GM19239 (cell line): ENCODE measurements at regions not wholly inside any gene's neighbourhood (a gene's known extent, or its start where the extent isn't known, plus 50 kb on each side); places are given as distances from the start of the nearest gene placed in this dataset.

Experiments used
- DNase-seq: peaks from one replicate; pipeline ENCODE4 v3.0.0; 2011; ENCODE audit warnings: low spot score; ENCODE audit not compliant: insufficient read length
- FAIRE-seq: peaks from 2 replicates; lab custom pipeline; 2011; peaks lifted over from hg19 to GRCh38; lab: Jason Lieb, UNC

GRCh38 chr14:71701990-71702389, 230.2 kb upstream of the RGS6 start:
- FAIRE-seq: no peak

GRCh38 chr14:71702786-71703185, 229.4 kb upstream of the RGS6 start:
- no peak for DNase-seq

More at GRCh38 chr14:71701990-71702389, 230.2 kb upstream of the RGS6 start:
- DNase-seq: no peak

GRCh38 chr14:71703477-71703876, 228.8 kb upstream of the RGS6 start:
- FAIRE-seq: no peak

More at GRCh38 chr14:71702786-71703185, 229.4 kb upstream of the RGS6 start:
- FAIRE-seq: peak; percentile 26

GRCh38 chr14:71704210-71704609, 228.0 kb upstream of the RGS6 start:
- FAIRE-seq (no peak), DNase-seq (no peak)

More at GRCh38 chr14:71703477-71703876, 228.8 kb upstream of the RGS6 start:
- DNase-seq: no peak

DNA sequence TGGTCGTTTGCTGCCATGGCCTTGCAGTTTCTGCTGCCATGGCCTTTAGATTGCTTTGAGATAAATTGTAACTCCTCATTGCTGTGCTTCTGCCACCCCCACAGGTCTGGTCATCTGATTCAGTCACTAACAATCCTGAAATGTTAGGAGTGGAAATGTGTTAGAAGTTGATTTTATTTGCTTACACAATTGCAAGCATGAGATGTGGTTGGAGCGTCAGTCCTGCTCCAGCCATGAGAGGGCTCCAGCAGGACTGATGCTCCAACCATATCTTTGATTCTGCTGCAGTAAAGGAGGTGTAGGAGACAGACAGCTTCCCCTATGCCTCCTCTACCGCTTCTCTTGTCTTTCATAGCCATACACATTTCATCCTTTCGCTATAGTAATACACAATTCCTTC, 226.8 kb upstream of the RGS6 start:
- DNase-seq (no peak), FAIRE-seq (no peak)

- FAIRE-seq (no peak), DNase-seq (no peak)
These were observed 223.2 kb upstream of the RGS6 start for GRCh38 chr14:71709076-71709475.

- no peak for DNase-seq
- FAIRE-seq: no peak
These were observed 222.2 kb upstream of the RGS6 start for GRCh38 chr14:71709987-71710386.

DNA sequence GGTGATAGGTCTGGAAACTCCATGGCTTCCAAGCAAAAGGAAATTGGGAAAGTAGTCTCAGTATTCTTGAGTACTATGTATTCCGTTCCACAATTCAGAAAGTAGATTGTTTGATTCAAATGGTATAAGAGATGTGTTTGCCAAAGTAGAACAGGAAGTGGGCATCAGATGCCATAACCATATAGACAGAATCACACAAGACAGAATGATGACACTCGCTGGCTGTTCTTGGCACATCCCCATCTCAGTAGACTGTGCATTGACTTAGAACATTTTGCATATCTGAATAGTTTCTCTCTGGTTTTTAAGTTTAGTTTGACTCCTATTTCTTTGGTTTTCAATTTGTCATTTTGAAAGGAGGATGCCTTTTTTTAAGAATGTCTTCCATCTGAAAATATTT, 221.1 kb upstream of the RGS6 start:
- no peak for FAIRE-seq

DNA sequence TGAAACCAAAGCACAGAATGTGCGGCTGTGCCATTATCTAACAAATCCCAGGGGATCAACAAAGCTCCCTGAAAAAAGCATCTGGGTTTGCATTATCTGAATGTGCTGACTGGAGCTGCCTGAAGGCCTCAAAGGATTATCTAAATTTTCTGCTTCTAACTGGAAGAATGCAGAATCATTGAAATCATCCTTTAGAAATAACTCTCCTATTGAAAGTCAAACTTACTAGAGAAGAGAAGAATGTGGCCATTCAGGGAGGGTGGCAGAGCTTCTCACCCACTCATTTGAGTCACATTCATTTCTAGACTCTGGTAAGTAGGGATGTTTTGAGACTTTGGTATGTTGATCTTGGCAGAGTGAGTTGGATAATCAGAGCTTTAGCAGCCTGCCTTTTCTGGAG, 220.6 kb upstream of the RGS6 start:
- no peak for FAIRE-seq
- DNase-seq: no peak

More for the DNA sequence above, 221.1 kb upstream of the RGS6 start:
- DNase-seq: no peak

DNA sequence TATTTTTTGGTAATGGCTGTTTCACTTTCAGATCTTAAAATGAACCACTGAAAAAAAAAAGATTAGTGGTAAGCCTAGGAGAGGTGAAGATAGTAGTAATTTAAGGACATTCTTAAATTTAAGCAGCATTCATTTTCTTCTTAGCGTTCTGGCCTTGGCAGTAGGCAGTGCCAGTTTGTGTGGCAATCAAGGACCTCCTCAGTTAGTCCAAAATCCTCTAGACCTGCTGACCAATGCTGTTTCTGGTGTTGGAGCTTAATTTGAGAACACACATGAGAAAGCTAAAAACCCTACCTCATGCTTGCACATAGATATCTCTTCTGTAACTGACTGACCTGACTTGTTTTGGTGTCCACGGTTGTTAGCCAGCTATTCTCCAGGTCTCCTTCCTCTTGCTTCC, 219.8 kb upstream of the RGS6 start:
- no peak for FAIRE-seq
- no peak for DNase-seq

DNA sequence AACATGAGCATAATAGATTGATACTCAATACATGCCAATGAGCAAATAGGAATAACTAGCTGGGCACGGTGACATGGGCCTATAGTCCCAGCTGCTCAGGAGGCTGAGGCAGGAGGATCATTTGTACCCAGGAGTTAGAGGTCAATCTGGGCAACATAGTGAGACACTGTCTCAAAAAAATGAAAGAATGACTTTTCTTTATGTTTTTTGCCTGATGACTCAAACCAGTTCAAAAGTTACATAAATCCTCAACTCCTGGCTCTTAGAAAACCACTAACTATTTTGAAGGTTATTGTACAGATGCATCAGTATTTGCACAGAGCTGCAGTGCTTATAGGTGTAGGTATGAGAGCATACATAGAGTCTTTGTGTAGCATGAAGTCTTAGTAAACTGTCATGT, 219.2 kb upstream of the RGS6 start:
- no peak for DNase-seq
- no peak for FAIRE-seq

DNA sequence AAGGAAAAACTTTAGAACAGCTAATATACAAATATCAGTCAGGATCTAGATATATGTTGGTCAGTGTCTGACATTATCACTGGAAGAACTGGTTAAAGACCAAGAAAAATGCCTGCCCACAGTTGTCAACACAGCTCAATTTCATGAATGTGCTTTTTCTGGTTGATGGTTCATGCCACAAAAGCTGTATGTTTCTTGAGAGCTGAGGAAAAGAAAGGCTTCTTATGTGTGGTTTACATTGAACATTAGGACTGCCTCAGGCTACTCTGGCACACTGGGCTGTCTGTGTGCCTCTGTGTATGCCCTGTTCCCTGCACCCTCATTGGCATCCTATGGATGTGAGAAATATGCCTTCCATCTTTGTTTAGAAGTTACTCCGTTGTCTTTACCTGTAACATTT, 218.8 kb upstream of the RGS6 start:
- DNase-seq (no peak), FAIRE-seq (no peak)

- no peak for DNase-seq
- no peak for FAIRE-seq
These were observed 218.0 kb upstream of the RGS6 start for GRCh38 chr14:71714225-71714624.

GRCh38 chr14:71716041-71716772, 216.0 kb upstream of the RGS6 start:
- DNase-seq: no peak
- no peak for FAIRE-seq

GRCh38 chr14:71720978-71721624, 211.1 kb upstream of the RGS6 start:
- peak; percentile 23 for FAIRE-seq
- DNase-seq: peak; percentile 12

DNA sequence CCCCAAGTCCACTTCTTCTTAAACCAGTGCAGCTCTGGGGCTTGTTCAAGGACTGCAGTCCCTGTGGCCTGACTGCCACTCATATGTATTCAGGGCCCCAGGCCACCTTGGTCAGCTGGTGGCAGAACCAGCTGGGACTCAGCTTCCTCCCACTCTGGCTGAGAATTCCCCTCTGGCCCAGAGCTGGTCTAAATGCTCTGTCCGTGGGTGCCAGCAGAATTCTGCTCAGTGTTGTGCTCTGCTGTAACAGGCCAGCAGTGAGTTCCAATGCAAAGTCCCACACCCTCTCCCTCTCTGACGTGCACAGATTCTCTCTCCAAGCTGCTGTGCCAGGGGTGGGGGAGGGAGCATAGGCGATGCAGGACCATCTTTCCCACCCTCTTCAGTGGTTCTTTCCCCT, 210.4 kb upstream of the RGS6 start:
- DNase-seq (no peak), FAIRE-seq (no peak)

GRCh38 chr14:71722885-71723284, 209.3 kb upstream of the RGS6 start:
- FAIRE-seq: no peak
- DNase-seq: no peak

GRCh38 chr14:71725922-71726579, 206.2 kb upstream of the RGS6 start:
- FAIRE-seq (no peak), DNase-seq (no peak)

DNA sequence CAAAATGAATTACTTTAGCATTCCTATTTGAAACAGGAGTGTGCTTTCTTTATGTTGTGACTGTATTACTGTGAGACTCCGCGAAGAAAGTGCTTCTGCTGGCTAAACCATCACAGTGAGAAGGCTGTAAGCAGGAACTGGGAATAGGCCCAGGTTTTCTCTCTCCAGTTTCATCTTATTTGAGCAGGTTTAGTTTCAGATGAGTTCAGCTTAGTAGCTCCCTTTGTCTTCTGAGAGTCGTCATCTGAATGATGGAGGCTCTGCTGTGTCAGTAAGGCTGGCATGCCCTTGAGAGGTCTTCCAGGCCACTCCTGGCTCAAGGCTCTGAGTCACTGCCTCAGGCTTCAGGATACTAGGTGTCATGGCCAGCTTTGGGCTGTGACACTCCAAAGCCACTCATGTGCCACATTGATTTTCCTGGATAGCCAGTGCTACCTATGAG, 205.6 kb upstream of the RGS6 start:
- FAIRE-seq (no peak), DNase-seq (no peak)

DNA sequence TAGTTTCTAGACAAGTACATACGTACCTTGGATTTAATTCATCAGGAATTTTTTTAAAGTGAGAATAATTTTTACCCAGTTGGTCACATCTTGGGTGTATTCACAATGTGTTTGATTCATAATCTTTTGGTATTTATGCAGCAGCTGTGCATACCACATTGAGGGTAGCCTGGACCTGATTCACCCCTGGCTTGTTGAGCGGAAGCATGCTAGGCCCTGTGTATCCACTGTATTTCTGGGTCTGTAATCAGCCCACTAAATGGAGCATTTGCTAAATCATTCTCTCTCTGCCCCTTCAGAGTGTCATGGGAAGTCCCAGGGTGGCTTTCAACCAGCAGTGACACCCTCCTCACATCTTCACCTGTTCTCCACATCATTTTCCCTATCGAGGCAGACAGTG, 203.8 kb upstream of the RGS6 start:
- FAIRE-seq (peak; percentile 65), DNase-seq (no peak)

DNA sequence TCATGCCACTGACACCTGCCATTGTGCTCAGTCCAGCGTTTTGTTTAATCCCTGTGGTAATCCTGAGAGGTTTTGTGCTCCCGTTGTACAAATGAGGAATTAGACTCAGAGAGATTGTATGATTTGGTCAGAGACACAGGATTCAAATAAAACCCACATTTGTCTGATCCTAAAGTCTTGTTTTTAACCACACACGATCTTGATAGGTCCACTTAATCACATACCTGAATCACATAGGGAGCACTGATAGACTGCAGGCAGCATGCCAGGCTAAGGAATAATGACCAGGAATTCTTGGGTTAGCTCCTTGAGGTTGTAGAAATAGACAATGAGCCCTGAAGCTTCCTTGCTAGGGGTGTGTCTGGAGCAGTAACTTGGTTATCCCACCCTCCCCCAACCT, 202.6 kb upstream of the RGS6 start:
- DNase-seq (no peak), FAIRE-seq (no peak)
